ENCODE measurements at regions not wholly inside any gene's neighbourhood (a gene's known extent, or its start where the extent isn't known, plus 50 kb on each side); places are given as distances from the start of the nearest gene placed in this dataset.

GRCh38 chr5:54703133-54703532 is 185.6 kb downstream of the SNX18 start:
- Histone ChIP-seq H3K27me3 (no peaks in the 10 kb centered on the region), H3K9me3 (no peaks in the 10 kb centered on the region), H3K27ac (peak overlapping the region in 2 of 4 donors; percentile 35 to 63), H3K4me1 (peaks cover 0 to 32% (median 22%) of the 10 kb centered on the region in 4 donors), H3K4me3 (no peak overlapping the region), H3K36me3 (no peaks in the 10 kb centered on the region)
- intact Hi-C loops (cut with DNase I), result no loop called here
- peak in 1 of 4 donors; percentile 6 for TF ChIP-seq POLR2AphosphoS5 (IDR thresholded peaks at IDR 0.05)
- TF ChIP-seq, protein P1, sequence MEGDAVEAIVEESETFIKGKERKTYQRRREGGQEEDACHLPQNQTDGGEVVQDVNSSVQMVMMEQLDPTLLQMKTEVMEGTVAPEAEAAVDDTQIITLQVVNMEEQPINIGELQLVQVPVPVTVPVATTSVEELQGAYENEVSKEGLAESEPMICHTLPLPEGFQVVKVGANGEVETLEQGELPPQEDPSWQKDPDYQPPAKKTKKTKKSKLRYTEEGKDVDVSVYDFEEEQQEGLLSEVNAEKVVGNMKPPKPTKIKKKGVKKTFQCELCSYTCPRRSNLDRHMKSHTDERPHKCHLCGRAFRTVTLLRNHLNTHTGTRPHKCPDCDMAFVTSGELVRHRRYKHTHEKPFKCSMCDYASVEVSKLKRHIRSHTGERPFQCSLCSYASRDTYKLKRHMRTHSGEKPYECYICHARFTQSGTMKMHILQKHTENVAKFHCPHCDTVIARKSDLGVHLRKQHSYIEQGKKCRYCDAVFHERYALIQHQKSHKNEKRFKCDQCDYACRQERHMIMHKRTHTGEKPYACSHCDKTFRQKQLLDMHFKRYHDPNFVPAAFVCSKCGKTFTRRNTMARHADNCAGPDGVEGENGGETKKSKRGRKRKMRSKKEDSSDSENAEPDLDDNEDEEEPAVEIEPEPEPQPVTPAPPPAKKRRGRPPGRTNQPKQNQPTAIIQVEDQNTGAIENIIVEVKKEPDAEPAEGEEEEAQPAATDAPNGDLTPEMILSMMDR (IDR thresholded peaks at IDR 0.05), result no peak
- no peak for TF ChIP-seq EP300 (IDR thresholded peaks at IDR 0.05)
- no peak for TF ChIP-seq POLR2A (IDR thresholded peaks at IDR 0.05)
- peak; percentile 73 for DNase-seq
- 17 to 46% methylated on average over 2 of the region's 2 CpGs for WGBS, 2 donors

DNA sequence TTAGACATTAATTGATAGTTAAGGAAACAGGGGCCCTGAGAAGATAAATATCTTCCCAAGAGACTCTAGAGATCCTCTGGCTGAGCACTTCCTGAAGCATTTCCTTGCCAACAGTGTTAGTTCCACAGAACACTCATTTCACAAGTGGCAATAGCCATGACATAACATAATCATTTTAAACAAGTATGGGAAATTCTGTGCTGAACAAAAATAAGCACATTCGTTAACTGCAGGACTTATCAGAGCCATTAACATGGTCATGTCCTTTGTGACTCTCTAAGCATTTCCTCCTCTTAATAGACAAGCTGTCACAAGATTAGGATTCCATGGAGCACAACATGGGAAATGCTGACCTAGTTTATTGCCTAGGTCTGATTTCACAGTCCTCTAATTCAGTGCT is 184.9 kb downstream of the SNX18 start:
- intact Hi-C loops (cut with DNase I), result no loop called here
- Histone ChIP-seq H3K36me3 (no peaks in the 10 kb centered on the region), H3K27me3 (no peaks in the 10 kb centered on the region), H3K4me3 (no peak overlapping the region), H3K27ac (peak overlapping the region in 2 of 4 donors; percentile 39 to 63), H3K4me1 (peaks cover 0 to 38% (median 24%) of the 10 kb centered on the region in 4 donors), H3K9me3 (no peaks in the 10 kb centered on the region)
- WGBS, 2 donors, result 67 to 73% methylated on average over 1 of the region's 1 CpG
- DNase-seq, result no peak
- TF ChIP-seq, protein P1 (IDR thresholded peaks at IDR 0.05), result no peak
- TF ChIP-seq POLR2AphosphoS5 (IDR thresholded peaks at IDR 0.05), result no peak
- no peak for TF ChIP-seq POLR2A (IDR thresholded peaks at IDR 0.05)
- no peak for TF ChIP-seq EP300 (IDR thresholded peaks at IDR 0.05)

DNA sequence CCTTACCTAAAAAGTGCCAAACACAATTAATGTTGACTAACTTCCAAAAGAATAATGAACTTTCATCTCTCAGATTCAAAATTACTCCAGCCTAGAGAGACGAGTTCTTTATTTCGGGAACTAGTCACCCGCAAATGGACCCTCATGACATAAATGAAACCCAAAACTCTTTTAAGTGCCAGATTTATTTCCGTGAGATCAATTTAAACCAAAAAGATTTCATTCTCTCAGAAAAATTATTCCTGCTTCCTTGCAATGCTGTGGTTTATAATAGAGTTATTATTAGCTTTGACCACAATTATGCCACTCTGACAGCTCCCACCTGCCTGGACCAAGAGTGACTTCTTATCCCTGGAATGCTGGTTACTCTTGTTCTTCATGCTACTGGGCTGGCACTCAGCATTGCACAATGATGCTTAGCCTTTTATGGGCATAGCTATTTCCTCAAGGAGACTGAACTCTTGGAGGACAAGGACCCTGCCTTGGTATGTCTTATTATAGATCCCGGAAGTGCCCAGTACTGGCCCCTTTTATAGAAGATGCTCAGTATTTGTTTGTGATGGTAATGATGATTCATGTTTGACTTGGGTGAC is 183.5 kb downstream of the SNX18 start:
- Histone ChIP-seq H3K9me3 (no peaks in the 10 kb centered on the region), H3K4me3 (no peak overlapping the region), H3K27me3 (no peaks in the 10 kb centered on the region), H3K36me3 (no peaks in the 10 kb centered on the region), H3K4me1 (peaks cover 0 to 51% (median 38%) of the 10 kb centered on the region in 4 donors), H3K27ac (peak overlapping the region in 2 of 4 donors; percentile 39 to 63)
- 89 to 93% methylated on average over 5 of the region's 5 CpGs for WGBS, 2 donors
- no peak for DNase-seq
- intact Hi-C loops (cut with DNase I), result no loop called here
- TF ChIP-seq POLR2AphosphoS5 (IDR thresholded peaks at IDR 0.05), result peak in 2 of 4 donors; percentile 45 to 54
- TF ChIP-seq, protein P1 (IDR thresholded peaks at IDR 0.05), result no peak
- no peak for TF ChIP-seq POLR2A (IDR thresholded peaks at IDR 0.05)
- peak in 1 of 4 donors; percentile 29 for TF ChIP-seq EP300 (IDR thresholded peaks at IDR 0.05)

- DNase-seq, result no peak
- Histone ChIP-seq H3K9me3 (no peaks in the 10 kb centered on the region), H3K27ac (peak overlapping the region in 2 of 4 donors; percentile 56 to 70), H3K27me3 (no peaks in the 10 kb centered on the region), H3K4me1 (peaks cover 0 to 41% (median 25%) of the 10 kb centered on the region in 4 donors), H3K4me3 (no peak overlapping the region), H3K36me3 (no peaks in the 10 kb centered on the region)
- 68 to 78% methylated on average over 4 of the region's 4 CpGs for WGBS, 2 donors
- TF ChIP-seq POLR2AphosphoS5 (IDR thresholded peaks at IDR 0.05) (no peak), POLR2A (IDR thresholded peaks at IDR 0.05) (no peak), EP300 (IDR thresholded peaks at IDR 0.05) (no peak)
- TF ChIP-seq, protein P1 (IDR thresholded peaks at IDR 0.05), result no peak
- intact Hi-C loops (cut with DNase I), result no loop called here
Observed at GRCh38 chr5:54696931-54697330, 179.4 kb downstream of the SNX18 start.
